Endodermal cell (in vitro differentiated cells): ENCODE measurements at regions not wholly inside any gene's neighbourhood (a gene's known extent, or its start where the extent isn't known, plus 50 kb on each side); places are given as distances from the start of the nearest gene placed in this dataset.

Source experiments
- DNase-seq: peaks from one replicate; pipeline ENCODE4 v3.0.0-alpha.2; 2017
- H3K27ac ChIP-seq: 2 replicates; pipeline ENCODE4 v1.5.1; 2013; ENCODE audit warnings: mild to moderate bottlenecking, low read depth, low read length, moderate library complexity
- H3K27me3 ChIP-seq: 2 replicates; pipeline ENCODE4 v1.6.1; 2013; ENCODE audit warnings: mild to moderate bottlenecking, low read length, moderate library complexity; ENCODE audit not compliant: insufficient read depth, control insufficient read depth, poor library complexity, severe bottlenecking
- H3K36me3 ChIP-seq: 2 replicates; pipeline ENCODE4 v1.7.0; 2013; ENCODE audit warnings: mild to moderate bottlenecking, low read length, moderate library complexity; ENCODE audit not compliant: control insufficient read depth, insufficient read depth
- H3K4me1 ChIP-seq: one replicate; pipeline ENCODE4 v1.7.0; 2013; ENCODE audit warnings: low read length; ENCODE audit not compliant: control insufficient read depth, insufficient read depth
- H3K4me3 ChIP-seq: 2 replicates; pipeline ENCODE4 v1.5.1; 2013; ENCODE audit warnings: mild to moderate bottlenecking, low read length, moderate library complexity
- H3K9ac ChIP-seq: 2 replicates; pipeline ENCODE4 v1.6.1; 2013; ENCODE audit warnings: mild to moderate bottlenecking, low read length, moderate library complexity; ENCODE audit not compliant: poor library complexity, severe bottlenecking; ENCODE audit errors: extremely low read depth
- H3K9me3 ChIP-seq: 2 replicates; pipeline ENCODE4 v1.6.1; 2013; ENCODE audit warnings: mild to moderate bottlenecking, low read length, moderate library complexity; ENCODE audit not compliant: control insufficient read depth
- H3K27ac Mint-ChIP-seq: 2 replicates; pipeline ENCODE4 v1.8.0; 2020; ENCODE audit warnings: mixed read lengths
- H3K27me3 Mint-ChIP-seq: 2 replicates; pipeline ENCODE4 v1.8.0; 2021; ENCODE audit warnings: mild to moderate bottlenecking, mixed read lengths; ENCODE audit not compliant: insufficient read depth
- H3K36me3 Mint-ChIP-seq: 2 replicates; pipeline ENCODE4 v1.8.0; 2020; ENCODE audit warnings: low read depth, mixed read lengths
- H3K4me1 Mint-ChIP-seq: 2 replicates; pipeline ENCODE4 v1.8.0; 2020; ENCODE audit warnings: mixed read lengths
- H3K4me3 Mint-ChIP-seq: 2 replicates; pipeline ENCODE4 v1.8.0; 2020; ENCODE audit warnings: mild to moderate bottlenecking, moderate library complexity, mixed read lengths
- H3K9me3 Mint-ChIP-seq: 2 replicates; pipeline ENCODE4 v1.8.0; 2020; ENCODE audit warnings: mild to moderate bottlenecking, mixed read lengths
- CTCF ChIP-seq: fragments of 200-600 bp; sonication (generic); conservative IDR thresholded peaks from 2 replicates; pipeline ENCODE4 v1.5.0; 2021; ENCODE audit warnings: antibody characterized with exemption, mild to moderate bottlenecking
- WGBS, 2 experiments: methylation state at CpG; one replicate each; pipeline versions ENCODE4 v1.1.5 to v1.1.7; 2013; ENCODE audit warnings: missing lambda C conversion rate in 2 of 2, mixed read lengths in 1 of 2; ENCODE audit not compliant: insufficient coverage in 1 of 2, insufficient read length in 1 of 2; 5-methylcytosine and 5-hydroxymethylcytosine counted together

- no peaks in the 10 kb centered on the region for H3K36me3 Mint-ChIP-seq
Measured at GRCh38 chr1:188670837-188671236, 1806.8 kb downstream of the BRINP3 start.

GRCh38 chr1:188672153-188672552 is 1805.5 kb downstream of the BRINP3 start:
- Histone ChIP-seq H3K9me3 (no peaks in the 10 kb centered on the region), H3K4me3 (no peak overlapping the region), H3K9ac (no peak overlapping the region), H3K27ac (no peak overlapping the region), H3K4me1 (peaks cover 3% of the 10 kb centered on the region), H3K27me3 (no peaks in the 10 kb centered on the region), H3K36me3 (no peaks in the 10 kb centered on the region)
- no peaks in the 10 kb centered on the region for H3K36me3 Mint-ChIP-seq
- no peak overlapping the region for H3K4me3 Mint-ChIP-seq
- H3K4me1 Mint-ChIP-seq, result peaks cover 4% of the 10 kb centered on the region
- no peaks in the 10 kb centered on the region for H3K27me3 Mint-ChIP-seq
- DNase-seq, result no peak
- TF ChIP-seq CTCF, result no peak
- no peaks in the 10 kb centered on the region for H3K9me3 Mint-ChIP-seq
- H3K27ac Mint-ChIP-seq, result no peak overlapping the region

More at GRCh38 chr1:188670837-188671236, 1806.8 kb downstream of the BRINP3 start:
- Mint-ChIP-seq H3K9me3 (no peaks in the 10 kb centered on the region), H3K4me3 (no peak overlapping the region), H3K4me1 (peaks cover 4% of the 10 kb centered on the region), H3K27me3 (no peaks in the 10 kb centered on the region), H3K27ac (no peak overlapping the region)
- Histone ChIP-seq H3K4me3 (no peak overlapping the region), H3K9ac (no peak overlapping the region), H3K36me3 (no peaks in the 10 kb centered on the region), H3K4me1 (peaks cover 3% of the 10 kb centered on the region), H3K27ac (no peak overlapping the region), H3K27me3 (no peaks in the 10 kb centered on the region), H3K9me3 (no peaks in the 10 kb centered on the region)
- TF ChIP-seq CTCF, result no peak
- 94% methylated on average over 2 of the region's 2 CpGs; no CpG with 5 or more reads in 1 of the 2 experiments for WGBS, 2 experiments
- no peak for DNase-seq

GRCh38 chr1:188689542-188689941 is 1788.1 kb downstream of the BRINP3 start:
- no peak for DNase-seq
- no peak overlapping the region for H3K4me3 Mint-ChIP-seq
- Histone ChIP-seq H3K4me1 (peaks cover 5% of the 10 kb centered on the region), H3K9ac (no peak overlapping the region), H3K27ac (no peak overlapping the region), H3K27me3 (no peaks in the 10 kb centered on the region), H3K9me3 (no peaks in the 10 kb centered on the region), H3K4me3 (no peak overlapping the region), H3K36me3 (no peaks in the 10 kb centered on the region)
- H3K4me1 Mint-ChIP-seq, result peaks cover 16% of the 10 kb centered on the region
- WGBS, 2 experiments, result 84% methylated on average over 4 of the region's 4 CpGs; no CpG with 5 or more reads in 1 of the 2 experiments
- H3K27me3 Mint-ChIP-seq, result no peaks in the 10 kb centered on the region
- no peak for TF ChIP-seq CTCF
- no peaks in the 10 kb centered on the region for H3K36me3 Mint-ChIP-seq
- no peak overlapping the region for H3K27ac Mint-ChIP-seq
- peaks cover 2% of the 10 kb centered on the region for H3K9me3 Mint-ChIP-seq
